CD4-positive, alpha-beta T cell treated with Interleukin-4 for 1 hour (primary cell): ENCODE measurements at regions not wholly inside any gene's neighbourhood (a gene's known extent, or its start where the extent isn't known, plus 50 kb on each side); places are given as distances from the start of the nearest gene placed in this dataset.

Source experiments
- DNase-seq, 2 donors: peaks; one replicate each; pipeline ENCODE4 v3.0.0-alpha.2; 2020 to 2022

DNA sequence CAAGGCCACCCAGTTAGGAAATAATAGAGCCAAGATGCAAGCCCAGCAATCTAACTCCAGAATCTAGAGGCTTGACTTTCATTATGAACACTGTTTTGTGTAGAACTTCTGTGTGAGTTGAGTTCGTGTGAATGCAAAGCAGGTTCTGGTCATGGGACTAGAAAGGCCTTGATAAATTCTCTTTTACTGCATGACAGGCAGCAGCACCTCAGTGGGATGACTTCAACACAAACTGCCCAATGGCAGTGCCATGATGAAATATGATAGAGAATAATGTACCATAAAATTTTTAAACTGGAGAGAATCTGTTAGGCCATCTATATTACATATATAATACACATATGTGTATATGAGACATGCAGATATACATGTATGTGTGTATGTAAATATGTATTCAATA is 214.5 kb downstream of the KLF5 start:
- DNase-seq, result no peak

DNA sequence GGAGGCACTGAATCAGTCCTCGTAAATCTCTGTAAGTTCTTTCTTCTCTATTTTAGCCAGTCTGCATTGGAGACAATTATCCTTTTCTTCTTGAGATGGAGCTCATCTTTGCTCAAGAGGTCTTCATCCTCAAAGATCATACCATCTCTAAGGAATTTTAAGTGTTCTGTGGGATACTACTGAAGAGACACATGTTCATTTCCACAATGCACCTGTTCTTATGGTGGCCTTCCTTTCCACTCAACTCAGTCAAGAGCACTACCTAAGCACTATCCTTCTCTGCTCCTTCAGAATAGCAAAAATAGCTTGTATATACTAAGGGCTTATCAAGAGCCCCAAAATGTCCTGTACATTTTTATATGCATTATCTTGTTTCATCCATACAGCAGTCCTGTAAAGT is 214.0 kb downstream of the KLF5 start:
- no peak for DNase-seq

DNA sequence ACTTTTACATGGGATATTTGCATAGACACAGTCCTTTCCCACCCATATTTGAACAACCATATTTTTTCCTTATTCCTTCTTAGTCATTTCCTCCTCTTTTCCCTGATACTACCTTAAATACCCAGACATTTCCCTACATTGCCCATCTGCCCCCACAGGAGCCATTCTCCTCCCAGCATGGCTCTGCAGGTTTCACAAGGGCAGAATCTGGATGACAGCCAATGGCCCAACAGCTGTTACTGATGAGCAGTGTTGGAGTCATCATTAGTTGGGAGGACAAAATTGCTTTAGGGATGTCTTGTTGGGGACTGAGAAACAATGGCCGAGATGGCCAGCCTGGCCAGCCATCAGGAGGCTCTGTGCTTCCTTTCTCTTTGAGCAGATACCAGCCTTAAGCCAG is 209.5 kb downstream of the KLF5 start:
- DNase-seq, result no peak

GRCh38 chr13:73266640-73267180 is 207.9 kb downstream of the KLF5 start:
- DNase-seq, result no peak

DNA sequence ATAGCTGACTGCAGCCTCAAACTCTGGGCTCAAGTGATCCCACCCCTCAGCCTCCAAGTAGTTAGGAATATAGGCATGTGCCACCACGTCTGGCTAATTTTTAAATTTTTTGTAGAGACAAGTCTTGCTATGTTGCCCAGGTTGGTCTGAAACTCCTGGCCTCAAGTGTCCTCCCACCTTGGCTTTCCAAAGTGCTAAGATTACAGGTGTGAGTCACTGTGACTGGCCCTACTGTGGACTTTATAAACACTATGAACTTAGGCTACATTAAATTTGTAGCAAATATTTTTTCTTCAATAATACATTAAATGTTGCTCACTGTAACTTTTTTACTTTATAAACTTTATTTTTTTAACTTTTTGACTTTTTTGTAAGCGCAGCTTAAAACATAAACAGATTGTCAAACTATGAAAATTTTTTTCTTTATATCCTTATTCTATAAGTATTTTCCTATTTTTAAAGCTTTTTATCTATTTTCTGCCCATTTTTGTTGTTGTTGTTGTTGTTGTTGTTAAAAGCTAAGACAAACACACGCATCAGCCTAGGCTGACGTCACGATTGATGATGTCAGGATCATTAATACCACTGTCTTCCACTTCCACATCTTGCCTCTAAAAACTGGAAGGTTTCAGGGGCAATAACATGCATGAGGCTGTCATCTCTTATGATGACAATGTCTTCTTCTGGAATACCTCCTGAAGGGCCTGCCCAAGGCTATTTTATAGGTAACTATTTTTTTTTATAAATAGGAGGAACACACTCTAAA is 204.2 kb downstream of the KLF5 start:
- no peak for DNase-seq

DNA sequence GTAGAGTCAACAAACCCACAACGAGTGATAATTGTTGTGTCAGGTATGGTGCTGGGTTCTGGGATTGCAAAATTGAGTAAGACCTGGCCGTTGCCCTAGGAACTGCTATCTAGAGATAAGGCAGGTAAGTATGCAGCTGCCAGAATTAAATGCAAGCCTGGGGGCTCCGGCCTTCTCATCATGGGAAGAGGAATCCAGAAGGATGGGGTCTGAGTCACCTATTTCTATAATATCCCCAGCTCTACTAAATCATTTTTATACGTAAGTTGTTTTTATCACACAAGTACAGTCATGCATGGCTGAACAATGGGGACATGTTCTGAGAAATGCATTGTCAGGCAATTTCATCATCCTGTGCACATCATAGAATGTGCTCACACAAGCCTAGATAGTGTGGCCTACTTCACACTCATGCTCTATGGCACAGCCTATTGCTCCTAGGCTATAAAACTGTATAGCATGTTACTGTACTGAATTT is 203.0 kb downstream of the KLF5 start:
- no peak for DNase-seq

DNA sequence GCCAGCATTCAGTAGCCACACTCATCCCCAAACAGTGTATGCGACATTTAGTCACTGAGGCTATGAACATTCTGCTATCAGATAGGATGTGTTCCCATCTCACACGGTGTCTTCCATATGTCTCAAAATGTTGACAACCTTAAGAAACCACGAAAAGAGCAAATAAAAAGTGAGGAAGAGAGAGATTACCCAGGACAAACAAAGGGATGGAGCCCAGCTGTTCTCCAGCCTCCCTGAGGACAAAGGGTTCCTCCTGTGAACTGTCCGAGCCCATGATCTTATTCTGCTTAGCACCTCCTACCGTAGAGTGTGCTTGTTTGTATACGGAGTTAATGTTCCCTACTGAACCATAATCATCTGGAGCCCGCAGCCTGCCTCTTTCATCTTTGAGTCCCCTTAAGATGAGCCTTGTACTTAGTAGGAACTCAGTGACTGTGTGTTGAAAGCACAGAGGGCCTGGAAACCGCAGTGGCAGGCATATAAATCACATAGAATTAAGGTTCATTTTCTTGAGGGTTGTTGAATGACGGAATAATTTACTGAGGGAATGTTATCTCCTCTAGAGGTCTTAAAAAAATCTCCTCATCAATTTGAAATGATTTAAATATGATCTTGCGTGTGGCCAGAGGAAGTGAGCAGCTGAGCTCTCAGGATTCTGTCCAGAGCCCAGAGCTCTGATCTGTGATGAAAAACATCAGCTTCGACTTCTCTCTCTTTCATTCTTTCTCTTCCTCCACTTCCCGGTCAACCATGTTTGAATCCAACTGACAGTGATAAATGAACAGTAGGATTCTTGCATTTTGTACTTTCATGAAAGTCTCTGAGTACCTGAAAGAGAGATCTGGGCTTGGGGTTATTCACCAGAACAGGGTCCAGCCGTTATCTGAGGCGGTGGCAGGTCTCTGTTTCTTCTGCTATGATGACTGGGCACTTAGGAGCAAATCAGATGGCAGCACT is 200.5 kb downstream of the KLF5 start:
- no peak for DNase-seq

DNA sequence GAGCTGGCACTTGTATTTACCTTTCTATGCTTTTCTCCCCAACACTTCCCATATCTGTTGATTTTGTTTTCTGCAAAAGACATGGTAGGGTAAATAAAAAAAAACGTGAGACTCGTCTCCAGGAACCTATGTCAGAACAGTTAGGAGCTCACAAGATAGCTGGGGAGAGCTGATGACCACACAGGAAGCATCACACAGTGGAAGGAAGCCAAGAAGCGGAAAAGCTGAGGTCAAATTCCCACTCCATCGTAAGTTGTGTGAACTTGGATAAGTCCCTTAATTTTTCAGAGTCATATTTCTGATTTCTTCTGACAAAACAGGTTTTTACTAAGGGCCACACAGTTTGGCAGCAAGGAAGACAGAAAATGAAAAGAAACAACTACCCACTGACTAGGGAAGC is 199.6 kb downstream of the KLF5 start:
- DNase-seq, result no peak

- DNase-seq, result no peak
These were observed 196.0 kb downstream of the KLF5 start for GRCh38 chr13:73254827-73255226.

GRCh38 chr13:73251626-73252265 is 192.9 kb downstream of the KLF5 start:
- DNase-seq, result no peak

- DNase-seq, result no peak
These were observed 191.3 kb downstream of the KLF5 start for GRCh38 chr13:73250061-73250460.

- no peak for DNase-seq
These were observed 190.1 kb downstream of the KLF5 start for GRCh38 chr13:73248711-73249580.

DNA sequence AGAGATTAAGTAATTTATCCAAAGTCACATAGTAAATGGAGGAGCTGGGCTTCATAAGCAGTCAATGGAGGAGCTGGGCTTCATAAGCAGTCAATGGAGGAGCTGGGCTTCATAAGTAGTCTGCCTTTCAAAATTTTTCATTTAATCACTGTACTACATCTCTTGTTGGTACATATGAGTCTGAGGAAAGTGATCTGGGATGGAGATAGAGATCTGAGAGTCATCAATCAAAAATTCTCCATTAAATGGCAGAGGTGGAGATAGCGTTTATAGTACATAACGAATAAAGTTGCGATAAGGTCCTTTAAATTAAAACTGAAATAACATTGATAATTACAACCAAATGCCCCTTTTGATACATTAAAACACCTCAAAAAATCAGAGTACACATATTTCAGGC is 189.3 kb downstream of the KLF5 start:
- DNase-seq, result no peak

DNA sequence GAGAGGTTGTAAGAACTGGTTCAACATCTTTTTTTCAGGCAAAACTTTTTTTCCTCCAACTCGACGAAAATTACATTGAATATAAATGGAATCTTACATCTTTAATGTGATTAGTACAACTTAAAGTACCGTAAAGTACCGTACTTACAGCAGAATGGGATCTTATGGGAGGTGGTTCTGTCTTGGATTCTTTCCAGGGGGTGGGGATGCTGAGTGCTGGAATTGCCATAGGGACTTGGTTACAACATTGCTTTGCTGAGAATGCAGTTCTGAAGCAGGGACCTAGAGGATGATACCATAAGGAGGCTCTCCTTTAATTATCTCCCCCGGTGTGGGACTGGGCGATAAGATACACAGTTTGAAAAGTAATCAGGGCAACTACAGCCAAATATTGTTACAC is 186.4 kb downstream of the KLF5 start:
- no peak for DNase-seq

- no peak for DNase-seq
These were observed 185.7 kb downstream of the KLF5 start for GRCh38 chr13:73244467-73244866.

GRCh38 chr13:73242515-73243015 is 183.8 kb downstream of the KLF5 start:
- no peak for DNase-seq

- DNase-seq, result no peak
These were observed 181.4 kb downstream of the KLF5 start for GRCh38 chr13:73240193-73240592.

DNA sequence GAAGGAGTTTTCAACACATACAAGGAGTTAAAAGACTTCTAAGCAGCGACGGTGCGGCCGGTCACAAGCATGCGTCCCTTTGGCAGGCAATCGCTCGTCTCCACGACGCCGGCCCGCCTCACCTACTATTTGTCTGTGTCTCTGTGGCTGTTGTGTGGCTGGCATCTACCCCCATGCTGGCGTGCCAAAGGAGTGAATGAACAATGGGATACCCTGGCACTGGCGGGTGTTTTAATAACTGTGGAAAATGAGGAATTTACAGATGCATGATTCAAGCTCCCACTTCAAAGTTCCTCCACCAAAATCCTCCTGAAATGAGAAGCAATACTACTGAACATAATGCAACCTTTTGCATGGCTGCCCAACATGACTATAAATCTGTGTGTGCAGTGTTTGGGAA is 176.6 kb downstream of the KLF5 start:
- DNase-seq, result no peak

- no peak for DNase-seq
These were observed 172.7 kb downstream of the KLF5 start for GRCh38 chr13:73231471-73231870.

GRCh38 chr13:73230716-73231115 is 171.9 kb downstream of the KLF5 start:
- DNase-seq, result peak; percentile 22 to 31

GRCh38 chr13:73228546-73228945 is 169.7 kb downstream of the KLF5 start:
- peak in 1 of 2 donors; percentile 39 for DNase-seq

GRCh38 chr13:73225990-73226389 is 167.2 kb downstream of the KLF5 start:
- no peak for DNase-seq
